Large intestine (tissue), 3 donors: ENCODE measurements at regions not wholly inside any gene's neighbourhood (a gene's known extent, or its start where the extent isn't known, plus 50 kb on each side); places are given as distances from the start of the nearest gene placed in this dataset.
"Not testable (repeated sequence)": the region's sequence is repeated elsewhere in the genome, so short reads cannot be mapped to it uniquely, and the experiment has no call there.

Source experiments
- DNase-seq, 2 donors: peaks; one replicate each; pipeline versions ENCODE4 v3.0.0 to v3.0.0-alpha.2; 2013
- H3K27ac ChIP-seq: one replicate; pipeline ENCODE4 v1.5.1; 2013; ENCODE audit warnings: low read length
- H3K27me3 ChIP-seq: 2 replicates; pipeline ENCODE4 v1.6.1; 2013; ENCODE audit warnings: low read length; ENCODE audit not compliant: control insufficient read depth, insufficient read depth
- H3K36me3 ChIP-seq: 2 replicates; pipeline ENCODE4 v1.6.1; 2013; ENCODE audit warnings: low read length; ENCODE audit not compliant: control insufficient read depth, insufficient read depth
- H3K4me1 ChIP-seq: one replicate; pipeline ENCODE4 v1.6.1; 2013; ENCODE audit warnings: low read length; ENCODE audit not compliant: control insufficient read depth, insufficient read depth
- H3K4me3 ChIP-seq: one replicate; pipeline ENCODE4 v1.5.1; 2013; ENCODE audit warnings: low read length
- H3K9me3 ChIP-seq: one replicate; pipeline ENCODE4 v1.6.1; 2013; ENCODE audit warnings: mild to moderate bottlenecking, low read depth, low read length, moderate library complexity; ENCODE audit not compliant: control insufficient read depth
- WGBS: methylation state at CpG from one replicate; pipeline ENCODE4 v1.1.5; 2013; ENCODE audit warnings: low lambda C conversion rate; ENCODE audit not compliant: insufficient coverage; 5-methylcytosine and 5-hydroxymethylcytosine counted together

- Histone ChIP-seq H3K27me3 (no peaks in the 10 kb centered on the region), H3K27ac (no peak overlapping the region), H3K4me1 (no peaks in the 10 kb centered on the region), H3K4me3 (no peak overlapping the region), H3K9me3 (no peaks in the 10 kb centered on the region), H3K36me3 (no peaks in the 10 kb centered on the region)
- WGBS: 100% methylated on average over 1 of the region's 2 CpGs
- no peak for DNase-seq
These were observed 84.5 kb upstream of the MANSC4 start for GRCh38 chr12:27864521-27864920.

GRCh38 chr12:27863839-27864238 is 83.8 kb upstream of the MANSC4 start:
- 92% methylated on average over 6 of the region's 6 CpGs for WGBS
- Histone ChIP-seq H3K4me1 (no peaks in the 10 kb centered on the region), H3K4me3 (no peak overlapping the region), H3K9me3 (no peaks in the 10 kb centered on the region), H3K36me3 (no peaks in the 10 kb centered on the region), H3K27me3 (no peaks in the 10 kb centered on the region), H3K27ac (no peak overlapping the region)
- DNase-seq: no peak

- WGBS: 66% methylated on average over 3 of the region's 8 CpGs
- DNase-seq: peak in 1 of 2 donors; percentile 30
- no peak overlapping the region for H3K4me3 ChIP-seq
- H3K27me3 ChIP-seq: no peaks in the 10 kb centered on the region
- H3K4me1 ChIP-seq: no peaks in the 10 kb centered on the region
- no peaks in the 10 kb centered on the region for H3K36me3 ChIP-seq
- H3K27ac ChIP-seq: no peak overlapping the region
- no peaks in the 10 kb centered on the region for H3K9me3 ChIP-seq
These were observed 81.6 kb upstream of the MANSC4 start for GRCh38 chr12:27861428-27862167.

- no CpG with 5 or more reads among the region's 4 CpGs for WGBS
- Histone ChIP-seq H3K27ac (no peak overlapping the region), H3K27me3 (no peaks in the 10 kb centered on the region), H3K4me3 (no peak overlapping the region), H3K4me1 (no peaks in the 10 kb centered on the region), H3K9me3 (no peaks in the 10 kb centered on the region), H3K36me3 (no peaks in the 10 kb centered on the region)
- no peak for DNase-seq
These were observed 79.6 kb upstream of the MANSC4 start for GRCh38 chr12:27859648-27860047.

GRCh38 chr12:27857006-27857405 is 77.0 kb upstream of the MANSC4 start:
- H3K9me3 ChIP-seq, H3K4me1 ChIP-seq, H3K27me3 ChIP-seq, H3K4me3 ChIP-seq, H3K36me3 ChIP-seq, H3K27ac ChIP-seq, DNase-seq: not testable (repeated sequence)

- DNase-seq: no peak
- Histone ChIP-seq H3K27ac (no peak overlapping the region), H3K9me3 (no peaks in the 10 kb centered on the region), H3K4me3 (no peak overlapping the region), H3K36me3 (no peaks in the 10 kb centered on the region), H3K4me1 (no peaks in the 10 kb centered on the region), H3K27me3 (no peaks in the 10 kb centered on the region)
- 92% methylated on average over 2 of the region's 3 CpGs for WGBS
These were observed 72.7 kb upstream of the MANSC4 start for GRCh38 chr12:27852742-27853141.
